ENCODE measurements at regions not wholly inside any gene's neighbourhood (a gene's known extent, or its start where the extent isn't known, plus 50 kb on each side); places are given as distances from the start of the nearest gene placed in this dataset.

DNA sequence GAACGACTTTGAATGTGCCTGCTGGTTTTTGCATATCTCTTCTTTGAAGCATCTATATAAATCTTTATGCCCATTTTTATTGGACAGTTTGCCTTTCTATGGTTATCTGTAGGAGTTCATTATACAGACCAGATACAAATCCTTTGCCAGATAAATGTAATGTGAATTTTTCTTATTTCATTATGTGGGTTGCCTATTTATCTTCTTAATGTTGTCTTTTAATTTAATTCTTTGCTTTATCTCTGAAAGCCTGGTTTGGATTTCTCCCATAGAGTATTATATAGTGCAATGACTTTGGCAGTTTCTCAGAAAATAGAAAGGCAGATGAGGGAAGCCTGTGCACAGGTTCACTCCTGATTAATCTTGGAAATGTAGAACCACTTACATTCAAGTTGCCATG lies 1025.1 kb downstream of the GRM8 start:
- H3K4me3 ChIP-seq (ENCODE audit: low read length), result no peak overlapping the region
- 55% methylated on average over 1 of the region's 1 CpG for WGBS
- intact Hi-C loops (cut with DNase I), result no loop called here
- no peaks in the 10 kb centered on the region for H3K4me1 ChIP-seq (ENCODE audit: control insufficient read depth, insufficient read depth, low read length)
- H3K9me3 ChIP-seq (ENCODE audit: control insufficient read depth, low read length), result no peaks in the 10 kb centered on the region
- no peak for DNase-seq
- H3K27me3 ChIP-seq (ENCODE audit: control insufficient read depth, insufficient read depth), result no peaks in the 10 kb centered on the region
- ATAC-seq, result no peak
- no peak overlapping the region for H3K27ac ChIP-seq (ENCODE audit: low read length)

DNA sequence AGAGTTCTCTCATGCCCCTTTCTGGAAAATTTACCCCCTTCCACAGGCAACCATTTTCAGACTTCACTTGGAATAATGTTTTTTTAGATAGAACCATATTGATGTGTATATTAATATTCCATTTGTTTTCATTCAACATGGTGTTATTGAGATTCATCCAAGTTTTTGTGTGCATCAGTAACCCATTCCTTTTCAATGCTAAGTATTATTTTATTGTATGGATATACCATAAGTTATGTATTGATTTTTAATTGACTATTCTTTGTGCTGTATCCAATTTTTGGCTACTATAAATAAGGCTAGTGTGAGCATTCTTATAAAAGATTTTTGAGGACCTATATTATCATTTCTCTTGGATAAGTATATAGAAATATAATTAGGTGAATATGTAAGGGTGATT lies 1025.7 kb downstream of the GRM8 start:
- intact Hi-C loops (cut with DNase I), result no loop called here
- no peak for ATAC-seq
- Histone ChIP-seq H3K9me3 (ENCODE audit: control insufficient read depth, low read length) (no peaks in the 10 kb centered on the region), H3K4me1 (ENCODE audit: control insufficient read depth, insufficient read depth, low read length) (no peaks in the 10 kb centered on the region), H3K4me3 (ENCODE audit: low read length) (no peak overlapping the region), H3K27me3 (ENCODE audit: control insufficient read depth, insufficient read depth) (no peaks in the 10 kb centered on the region), H3K27ac (ENCODE audit: low read length) (no peak overlapping the region)
- no peak for DNase-seq

DNA sequence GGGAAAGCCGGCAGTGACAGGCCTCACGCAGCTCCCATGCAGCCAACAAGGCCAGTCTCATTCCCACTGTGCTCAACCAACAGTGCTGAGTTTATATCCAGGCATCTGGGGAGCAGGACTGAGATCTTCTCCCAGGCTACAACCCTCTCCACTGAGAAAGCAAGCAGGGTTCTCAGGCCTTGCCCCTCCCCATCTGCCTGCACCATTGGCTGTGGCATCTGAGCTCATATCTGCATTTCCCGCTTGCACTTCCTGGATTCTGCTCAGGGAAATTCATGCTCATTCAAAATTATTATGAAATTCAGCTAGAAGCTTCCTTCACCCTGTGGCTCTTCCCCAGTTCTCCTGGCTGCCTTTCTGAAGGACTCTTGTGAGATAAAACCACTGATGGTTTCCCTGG lies 1029.0 kb downstream of the GRM8 start:
- Histone ChIP-seq H3K27me3 (ENCODE audit: control insufficient read depth, insufficient read depth) (no peaks in the 10 kb centered on the region), H3K27ac (ENCODE audit: low read length) (no peak overlapping the region), H3K9me3 (ENCODE audit: control insufficient read depth, low read length) (no peaks in the 10 kb centered on the region), H3K4me3 (ENCODE audit: low read length) (no peak overlapping the region), H3K4me1 (ENCODE audit: control insufficient read depth, insufficient read depth, low read length) (no peaks in the 10 kb centered on the region)
- DNase-seq, result no peak
- intact Hi-C loops (cut with DNase I), result no loop called here
- no peak for ATAC-seq
- 76% methylated on average over 3 of the region's 3 CpGs for WGBS

DNA sequence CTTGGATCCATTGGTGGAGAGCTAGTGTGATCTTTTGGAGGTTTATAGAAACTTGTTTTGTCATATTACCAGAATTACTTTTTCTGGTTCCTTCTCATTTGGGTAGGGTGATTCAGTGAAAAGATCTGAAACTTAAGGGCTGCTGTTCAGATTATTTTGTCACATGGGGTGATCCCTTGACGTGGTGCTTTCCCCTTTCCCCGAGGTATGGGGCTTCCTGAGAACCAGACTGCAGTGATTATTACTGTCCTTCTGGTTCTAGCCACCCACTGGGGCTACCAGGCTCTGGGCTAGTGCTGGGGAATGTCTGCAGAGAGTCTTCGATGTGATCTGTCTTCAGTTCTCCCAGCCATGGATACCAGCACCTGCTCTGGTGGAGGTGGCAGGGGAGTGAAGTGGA lies 1030.0 kb downstream of the GRM8 start:
- H3K4me3 ChIP-seq (ENCODE audit: low read length), result no peak overlapping the region
- ATAC-seq, result no peak
- no peak for DNase-seq
- no peaks in the 10 kb centered on the region for H3K4me1 ChIP-seq (ENCODE audit: control insufficient read depth, insufficient read depth, low read length)
- H3K27ac ChIP-seq (ENCODE audit: low read length), result no peak overlapping the region
- no peaks in the 10 kb centered on the region for H3K9me3 ChIP-seq (ENCODE audit: control insufficient read depth, low read length)
- H3K27me3 ChIP-seq (ENCODE audit: control insufficient read depth, insufficient read depth), result no peaks in the 10 kb centered on the region
- intact Hi-C loops (cut with DNase I), result no loop called here
- WGBS, result 69% methylated on average over 3 of the region's 3 CpGs

DNA sequence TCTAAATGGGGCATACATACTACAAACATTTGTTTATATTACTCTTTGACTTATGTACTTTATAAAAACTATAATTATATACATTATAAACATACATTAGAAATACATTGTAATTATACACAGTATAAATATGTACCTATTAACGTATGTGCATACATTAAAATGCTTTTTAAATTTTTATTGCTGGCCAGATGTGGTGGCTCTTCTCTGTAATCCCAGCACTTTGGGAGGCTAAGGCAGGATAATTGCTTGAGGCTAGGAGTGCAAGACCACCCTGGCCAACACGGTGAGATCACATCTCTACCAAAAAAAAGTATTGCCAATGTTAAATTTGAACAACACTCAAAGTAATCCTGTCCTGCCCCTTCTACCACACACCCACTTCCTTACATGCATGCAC lies 1037.0 kb downstream of the GRM8 start:
- Histone ChIP-seq H3K4me3 (ENCODE audit: low read length) (no peak overlapping the region), H3K27me3 (ENCODE audit: control insufficient read depth, insufficient read depth) (no peaks in the 10 kb centered on the region), H3K27ac (ENCODE audit: low read length) (no peak overlapping the region), H3K4me1 (ENCODE audit: control insufficient read depth, insufficient read depth, low read length) (no peaks in the 10 kb centered on the region), H3K9me3 (ENCODE audit: control insufficient read depth, low read length) (no peaks in the 10 kb centered on the region)
- 72% methylated on average over 2 of the region's 2 CpGs for WGBS
- ATAC-seq (no peak), DNase-seq (no peak)
- intact Hi-C loops (cut with DNase I), result no loop called here

DNA sequence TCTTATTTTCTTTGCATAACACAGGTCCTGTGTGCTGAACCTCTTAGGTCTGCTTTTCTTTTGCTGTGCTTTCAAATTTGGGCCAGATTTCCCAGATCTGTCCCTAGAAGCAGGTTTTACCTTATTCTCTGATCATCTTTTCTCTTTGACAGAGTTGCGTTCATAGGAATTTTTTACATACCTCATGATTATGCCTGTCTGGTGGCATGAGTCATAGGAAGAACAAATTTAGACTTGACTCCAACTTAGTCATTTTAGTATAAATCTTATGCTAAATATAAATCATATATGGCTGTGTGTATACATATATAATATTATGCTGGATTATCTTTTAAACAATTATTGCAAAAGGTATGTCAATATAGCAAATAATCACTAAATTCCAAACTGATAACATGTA lies 1038.9 kb downstream of the GRM8 start:
- DNase-seq, result no peak
- no peak overlapping the region for H3K27ac ChIP-seq (ENCODE audit: low read length)
- no peak overlapping the region for H3K4me3 ChIP-seq (ENCODE audit: low read length)
- 69% methylated on average over 1 of the region's 1 CpG for WGBS
- ATAC-seq, result no peak
- H3K27me3 ChIP-seq (ENCODE audit: control insufficient read depth, insufficient read depth), result no peaks in the 10 kb centered on the region
- intact Hi-C loops (cut with DNase I), result no loop called here
- no peaks in the 10 kb centered on the region for H3K4me1 ChIP-seq (ENCODE audit: control insufficient read depth, insufficient read depth, low read length)
- H3K9me3 ChIP-seq (ENCODE audit: control insufficient read depth, low read length), result no peaks in the 10 kb centered on the region

DNA sequence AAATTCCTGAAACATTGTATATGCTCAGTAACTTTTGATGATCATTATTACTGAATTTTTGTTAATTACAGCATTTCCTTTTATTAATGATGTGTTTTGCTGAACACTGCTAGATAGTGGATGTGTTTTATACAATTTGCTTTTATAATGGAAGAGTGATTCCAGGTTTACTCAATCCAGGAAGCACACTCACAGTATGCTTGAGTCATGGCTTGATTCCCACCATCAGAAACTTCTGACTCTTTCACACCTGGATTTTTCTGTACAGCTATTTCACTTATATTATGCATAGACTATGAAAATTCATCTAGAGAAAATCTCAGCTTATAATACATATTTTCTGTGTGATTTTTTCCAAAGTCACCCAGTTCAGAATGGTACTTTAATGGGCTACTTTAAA lies 1040.9 kb downstream of the GRM8 start:
- no peak for ATAC-seq
- intact Hi-C loops (cut with DNase I), result no loop called here
- no peak for DNase-seq

DNA sequence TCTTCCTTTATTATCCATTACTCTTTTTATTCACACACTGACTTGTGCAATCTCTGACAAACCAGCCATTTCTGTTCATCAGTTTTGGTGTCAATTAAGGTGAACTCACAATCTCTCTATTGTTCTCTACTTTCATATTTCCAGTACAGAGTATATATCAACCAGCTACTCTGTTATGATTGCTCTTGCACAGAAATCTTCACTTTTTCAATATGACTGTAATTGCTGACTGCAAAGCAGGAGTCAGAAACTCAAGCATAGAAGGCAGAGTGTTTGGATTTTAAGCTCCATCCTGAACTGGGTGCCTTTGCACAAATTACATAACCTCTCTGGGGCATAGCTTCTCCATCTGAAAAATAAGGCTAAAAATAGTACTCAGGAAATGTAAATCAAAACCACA lies 1042.0 kb downstream of the GRM8 start:
- DNase-seq (no peak), ATAC-seq (no peak)
- Histone ChIP-seq H3K9me3 (ENCODE audit: control insufficient read depth, low read length) (no peaks in the 10 kb centered on the region), H3K4me3 (ENCODE audit: low read length) (no peak overlapping the region), H3K4me1 (ENCODE audit: control insufficient read depth, insufficient read depth, low read length) (no peaks in the 10 kb centered on the region), H3K27me3 (ENCODE audit: control insufficient read depth, insufficient read depth) (no peaks in the 10 kb centered on the region), H3K27ac (ENCODE audit: low read length) (no peak overlapping the region)
- intact Hi-C loops (cut with DNase I), result no loop called here

More for the DNA sequence above, 1040.9 kb downstream of the GRM8 start:
- H3K4me3 ChIP-seq (ENCODE audit: low read length), result no peak overlapping the region
- no peak overlapping the region for H3K27ac ChIP-seq (ENCODE audit: low read length)
- no peaks in the 10 kb centered on the region for H3K4me1 ChIP-seq (ENCODE audit: control insufficient read depth, insufficient read depth, low read length)
- no peaks in the 10 kb centered on the region for H3K27me3 ChIP-seq (ENCODE audit: control insufficient read depth, insufficient read depth)
- H3K9me3 ChIP-seq (ENCODE audit: control insufficient read depth, low read length), result no peaks in the 10 kb centered on the region

DNA sequence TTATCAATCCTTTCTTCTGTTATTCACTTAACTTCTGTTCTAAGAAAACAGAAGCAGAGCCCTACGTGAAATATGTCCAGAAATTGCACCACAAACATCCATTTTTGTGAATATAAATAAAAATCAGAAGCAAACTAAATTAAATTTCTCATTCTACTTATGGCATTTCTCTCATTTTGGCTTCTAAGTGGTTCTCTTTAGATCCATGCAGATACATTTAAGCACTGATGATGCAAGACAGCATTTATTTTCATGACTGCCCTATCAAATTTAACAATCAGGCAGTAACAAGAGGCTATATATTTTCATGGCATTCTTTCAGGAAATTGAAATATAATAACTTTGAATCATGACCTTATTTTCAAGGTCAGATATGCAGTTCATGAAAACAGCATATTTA lies 1049.6 kb downstream of the GRM8 start:
- Histone ChIP-seq H3K4me1 (ENCODE audit: control insufficient read depth, insufficient read depth, low read length) (no peaks in the 10 kb centered on the region), H3K9me3 (ENCODE audit: control insufficient read depth, low read length) (no peaks in the 10 kb centered on the region), H3K4me3 (ENCODE audit: low read length) (no peak overlapping the region), H3K27ac (ENCODE audit: low read length) (no peak overlapping the region), H3K27me3 (ENCODE audit: control insufficient read depth, insufficient read depth) (no peaks in the 10 kb centered on the region)
- intact Hi-C loops (cut with DNase I), result no loop called here
- no peak for ATAC-seq
- no peak for DNase-seq
- WGBS, result 37% methylated on average over 1 of the region's 1 CpG

DNA sequence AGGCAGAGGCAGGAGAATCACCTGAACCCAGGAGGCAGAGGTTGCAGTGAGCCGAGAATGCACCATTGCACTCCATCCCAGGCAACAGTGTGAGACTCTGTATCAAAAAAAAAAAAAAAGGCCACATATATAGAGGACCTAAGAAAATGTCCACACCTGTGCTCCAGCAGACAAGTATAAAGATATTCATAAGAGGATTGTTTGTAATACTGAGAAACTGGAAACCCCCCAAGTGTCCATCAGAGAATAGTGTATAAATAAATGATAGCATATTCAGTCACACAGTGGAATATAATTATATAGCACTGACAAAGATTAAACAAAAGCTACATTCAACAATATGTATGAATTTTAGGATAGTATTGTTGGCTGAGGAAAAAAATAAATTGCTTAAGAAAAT lies 1050.6 kb downstream of the GRM8 start:
- 71% methylated on average over 1 of the region's 1 CpG for WGBS
- Histone ChIP-seq H3K27ac (ENCODE audit: low read length) (no peak overlapping the region), H3K4me3 (ENCODE audit: low read length) (no peak overlapping the region), H3K9me3 (ENCODE audit: control insufficient read depth, low read length) (no peaks in the 10 kb centered on the region), H3K27me3 (ENCODE audit: control insufficient read depth, insufficient read depth) (no peaks in the 10 kb centered on the region), H3K4me1 (ENCODE audit: control insufficient read depth, insufficient read depth, low read length) (no peaks in the 10 kb centered on the region)
- no peak for ATAC-seq
- intact Hi-C loops (cut with DNase I), result no loop called here
- DNase-seq, result no peak

DNA sequence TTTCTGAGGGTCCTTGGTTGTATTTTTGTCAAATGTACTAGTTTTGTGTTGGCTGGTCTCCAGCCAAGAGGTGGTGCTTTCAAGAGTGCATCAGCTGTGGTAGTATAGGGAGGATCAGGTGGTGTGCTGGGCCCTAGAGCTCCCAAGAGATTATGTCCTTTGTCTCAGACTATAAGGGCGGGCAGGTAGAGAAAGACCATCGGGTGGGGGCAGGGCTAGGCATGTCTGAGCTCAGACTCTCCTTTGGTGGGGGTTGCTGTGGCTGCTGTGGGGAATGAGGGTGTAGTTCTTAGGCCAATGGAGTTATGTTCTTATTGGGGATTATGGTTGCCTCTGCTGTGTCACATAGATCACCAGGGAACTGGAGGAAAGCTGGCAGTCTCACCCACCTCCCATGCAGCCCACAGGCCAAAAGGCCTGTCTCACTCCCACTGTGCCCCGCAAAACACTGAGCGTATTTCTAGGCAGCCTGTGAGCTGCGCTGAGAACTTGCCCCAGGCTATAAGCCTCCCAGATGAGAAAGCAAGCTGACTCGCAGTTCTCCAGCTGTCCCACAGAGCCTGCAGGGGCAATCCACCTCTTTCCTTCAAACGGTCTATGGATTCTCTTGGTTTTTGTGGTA lies 1066.7 kb downstream of the GRM8 start:
- ATAC-seq (no peak), DNase-seq (no peak)
- Histone ChIP-seq H3K27ac (ENCODE audit: low read length) (no peak overlapping the region), H3K4me1 (ENCODE audit: control insufficient read depth, insufficient read depth, low read length) (no peaks in the 10 kb centered on the region), H3K4me3 (ENCODE audit: low read length) (no peak overlapping the region), H3K9me3 (ENCODE audit: control insufficient read depth, low read length) (no peaks in the 10 kb centered on the region), H3K27me3 (ENCODE audit: control insufficient read depth, insufficient read depth) (no peaks in the 10 kb centered on the region)
- 57% methylated on average over 7 of the region's 7 CpGs for WGBS
- intact Hi-C loops (cut with DNase I), result no loop called here

DNA sequence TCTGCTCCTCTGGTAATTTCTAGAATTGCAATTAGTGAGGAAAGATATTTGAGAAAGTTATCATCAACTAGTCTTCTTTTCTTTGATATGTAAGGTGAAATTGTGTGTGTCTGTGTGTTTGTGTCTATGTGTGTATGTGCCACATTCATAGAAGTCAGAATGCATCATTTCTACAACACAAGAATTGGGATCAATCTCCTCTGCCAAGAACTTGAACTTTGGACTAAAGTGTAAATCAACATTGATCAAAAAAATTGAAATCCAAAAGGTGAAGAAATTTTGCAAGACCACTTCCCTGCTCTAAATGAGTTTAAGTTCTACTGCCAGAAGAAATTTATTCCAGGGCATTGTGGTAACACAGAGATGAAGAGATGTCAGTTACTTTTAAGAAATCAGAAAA lies 1072.8 kb downstream of the GRM8 start:
- Histone ChIP-seq H3K27ac (ENCODE audit: low read length) (no peak overlapping the region), H3K4me3 (ENCODE audit: low read length) (no peak overlapping the region), H3K9me3 (ENCODE audit: control insufficient read depth, low read length) (no peaks in the 10 kb centered on the region), H3K27me3 (ENCODE audit: control insufficient read depth, insufficient read depth) (no peaks in the 10 kb centered on the region), H3K4me1 (ENCODE audit: control insufficient read depth, insufficient read depth, low read length) (no peaks in the 10 kb centered on the region)
- ATAC-seq (no peak), DNase-seq (no peak)
- intact Hi-C loops (cut with DNase I), result no loop called here
